Ovary (tissue), 3 donors: ENCODE measurements at regions not wholly inside any gene's neighbourhood (a gene's known extent, or its start where the extent isn't known, plus 50 kb on each side); places are given as distances from the start of the nearest gene placed in this dataset.

Source experiments
- CTCF ChIP-seq, 3 donors: fragments of 450-650 bp in 2 of 3; fragments of 200-600 bp in 1 of 3; IDR thresholded peaks; one replicate each; pipeline versions ENCODE4 v1.5.1 to v1.8.0; 2016 to 2022; ENCODE audit warnings: antibody characterized with exemption in 3 of 3, mild to moderate bottlenecking in 1 of 3
- EP300 ChIP-seq: sonication (generic); formaldehyde crosslinking; IDR thresholded peaks from one replicate; pipeline ENCODE4 v1.6.1; 2017; ENCODE audit warnings: antibody characterized with exemption
- POLR2A ChIP-seq: fragments of 450-650 bp; IDR thresholded peaks from one replicate; pipeline ENCODE4 v1.6.1; 2017; ENCODE audit warnings: antibody characterized with exemption, mild to moderate bottlenecking, moderate library complexity
- donor health status: DM: no; HTN: no; CAD: no.

DNA sequence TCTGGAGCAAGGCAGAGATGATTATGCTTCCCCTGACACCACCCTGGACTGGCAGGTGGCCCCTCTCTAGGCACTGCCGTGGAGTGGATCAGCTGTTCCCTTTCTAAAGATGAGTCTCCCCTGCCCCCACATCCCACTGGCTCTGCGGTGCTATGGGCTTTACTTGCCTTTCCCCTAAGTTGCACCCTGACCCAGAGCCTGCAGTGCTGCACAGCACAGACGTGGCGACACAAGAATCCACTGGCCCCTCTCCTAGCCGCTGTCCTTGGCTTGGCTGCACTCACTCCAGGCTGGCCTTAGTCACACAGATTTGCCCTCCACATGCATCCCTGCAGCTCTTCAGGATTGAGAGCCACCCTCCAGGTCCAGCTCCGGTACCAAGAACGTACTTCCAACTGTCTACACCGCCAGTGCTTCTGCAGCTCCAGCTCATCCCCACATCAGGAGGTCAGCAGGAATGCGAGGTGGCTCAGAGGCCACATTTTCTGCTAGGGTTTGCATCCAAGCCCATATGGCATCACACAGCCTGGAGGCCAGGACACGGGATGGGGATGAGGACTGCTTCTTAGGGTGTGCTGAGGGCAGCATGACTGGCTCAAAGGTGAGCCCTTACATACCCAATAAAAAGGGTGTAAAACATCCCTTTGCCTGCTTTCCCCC lies 82.4 kb upstream of the RASGRF1 start:
- TF ChIP-seq CTCF (IDR thresholded peaks at IDR 0.05) (no peak), EP300 (no peak), POLR2A (no peak)
